Stimulated activated CD4-positive, alpha-beta T cell treated with anti-CD3 and anti-CD28 coated beads, Interleukin-1b, Interleukin-23, amount 100 ng/mL, for 1 hour (primary cell): ENCODE measurements at regions not wholly inside any gene's neighbourhood (a gene's known extent, or its start where the extent isn't known, plus 50 kb on each side); places are given as distances from the start of the nearest gene placed in this dataset.

Source experiments
- DNase-seq, 2 donors: peaks; one replicate each; pipeline ENCODE4 v3.0.0-alpha.2; 2020; ENCODE audit warnings: low read depth in 2 of 2

GRCh38 chr9:108720191-108720642, 135.6 kb downstream of the ACTL7B start:
- DNase-seq = no peak

- DNase-seq = no peak
Measured at GRCh38 chr9:108710424-108710823, 145.4 kb downstream of the ACTL7B start.

GRCh38 chr9:108709997-108710396, 145.8 kb downstream of the ACTL7B start:
- DNase-seq = no peak

- no peak for DNase-seq
Measured at GRCh38 chr9:108709126-108709525, 146.7 kb downstream of the ACTL7B start.

- DNase-seq = no peak
Measured at GRCh38 chr9:108708448-108708847, 147.3 kb downstream of the ACTL7B start.

GRCh38 chr9:108707120-108707519, 148.7 kb downstream of the ACTL7B start:
- no peak for DNase-seq

- DNase-seq = no peak
Measured at GRCh38 chr9:108704156-108704852, 151.5 kb downstream of the ACTL7B start.

GRCh38 chr9:108703429-108703828, 152.4 kb downstream of the ACTL7B start:
- DNase-seq = no peak

GRCh38 chr9:108702681-108703080, 153.1 kb downstream of the ACTL7B start:
- DNase-seq = no peak

GRCh38 chr9:108698801-108699200, 157.0 kb downstream of the ACTL7B start:
- DNase-seq = no peak

- DNase-seq = no peak
Measured at GRCh38 chr9:108698231-108698630, 157.6 kb downstream of the ACTL7B start.

GRCh38 chr9:108696156-108696555, 159.6 kb downstream of the ACTL7B start:
- DNase-seq = no peak

GRCh38 chr9:108694170-108694569, 161.6 kb downstream of the ACTL7B start:
- no peak for DNase-seq

GRCh38 chr9:108691614-108692013, 164.2 kb downstream of the ACTL7B start:
- DNase-seq = no peak

GRCh38 chr9:108688676-108689075, 167.1 kb downstream of the ACTL7B start:
- DNase-seq = no peak

GRCh38 chr9:108688051-108688450, 167.7 kb downstream of the ACTL7B start:
- no peak for DNase-seq

- DNase-seq = no peak
Measured at GRCh38 chr9:108687006-108687987, 168.5 kb downstream of the ACTL7B start.

GRCh38 chr9:108684288-108685025, 171.3 kb downstream of the ACTL7B start:
- DNase-seq = no peak

- no peak for DNase-seq
Measured at GRCh38 chr9:108683245-108683644, 172.5 kb downstream of the ACTL7B start.

- no peak for DNase-seq
Measured at GRCh38 chr9:108681851-108682590, 173.8 kb downstream of the ACTL7B start.

GRCh38 chr9:108680946-108681345, 174.8 kb downstream of the ACTL7B start:
- no peak for DNase-seq
